ENCODE measurements at regions not wholly inside any gene's neighbourhood (a gene's known extent, or its start where the extent isn't known, plus 50 kb on each side); places are given as distances from the start of the nearest gene placed in this dataset.
"Not testable (repeated sequence)": the region's sequence is repeated elsewhere in the genome, so short reads cannot be mapped to it uniquely, and the experiment has no call there.

DNA sequence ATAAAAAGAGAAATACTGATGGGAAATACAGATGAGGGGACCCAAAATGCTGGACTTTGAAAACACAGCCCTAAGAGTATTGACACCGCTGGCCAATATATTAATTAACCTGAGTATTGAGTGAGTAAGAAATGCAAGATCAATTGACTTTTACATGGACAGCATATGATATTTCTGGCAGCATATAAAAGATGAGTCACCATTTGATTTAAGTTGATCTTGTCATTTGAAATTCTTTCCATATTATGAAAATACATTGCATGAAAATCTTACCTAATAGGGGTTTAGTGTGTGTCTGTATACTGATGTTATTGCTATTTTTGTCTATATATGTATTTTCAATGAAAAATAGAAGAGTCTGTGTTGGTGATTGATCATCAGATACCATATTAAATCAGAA lies 619.6 kb downstream of the KCTD12 start:
- DNase-seq, result no peak

- DNase-seq, result no peak
Measured at GRCh38 chr13:76250211-76250610, 614.1 kb downstream of the LMO7 start.

DNA sequence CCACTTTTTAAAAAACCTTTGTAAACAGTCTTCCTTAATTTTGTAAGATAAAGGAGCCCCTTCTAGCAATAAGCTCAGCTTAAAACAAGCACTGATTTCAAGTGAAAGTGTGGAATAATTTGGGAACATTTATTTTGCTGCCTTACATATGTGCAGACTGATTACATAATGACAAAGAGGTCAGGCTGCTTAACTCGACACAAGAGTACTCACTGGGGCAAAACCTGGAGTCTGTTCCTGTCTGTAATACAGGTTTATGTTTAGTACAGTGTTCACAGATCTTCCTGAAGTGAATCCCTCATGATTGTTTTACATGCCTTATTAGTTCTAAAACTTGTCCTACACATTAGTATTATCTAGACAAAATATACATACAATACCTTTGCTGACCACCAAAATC lies 609.8 kb downstream of the LMO7 start:
- DNase-seq, result peak in 1 of 2 experiments; percentile 13

DNA sequence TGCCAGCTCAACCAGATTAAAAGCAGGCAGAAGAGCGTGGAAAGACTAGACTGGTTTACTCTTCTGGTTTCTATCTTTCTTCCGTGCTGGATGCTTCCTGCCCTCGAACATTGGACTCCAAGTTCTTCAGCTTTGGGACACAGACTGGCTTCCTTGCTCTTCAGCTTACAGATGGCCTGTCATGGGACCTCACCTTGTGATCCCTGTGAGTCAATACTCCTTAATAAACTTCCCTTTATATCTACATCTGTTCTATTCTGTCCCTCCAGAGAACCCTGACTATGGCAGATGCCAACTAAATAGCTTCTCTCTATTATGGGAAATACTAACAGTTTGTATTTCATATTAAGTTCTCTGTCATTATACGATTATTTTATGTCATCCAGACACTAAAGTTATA lies 609.1 kb downstream of the LMO7 start:
- peak in 1 of 2 experiments; percentile 49 for DNase-seq

- DNase-seq, result not testable (repeated sequence)
Measured at GRCh38 chr13:76243120-76243519, 607.0 kb downstream of the LMO7 start.

GRCh38 chr13:76239031-76239680 lies 603.0 kb downstream of the LMO7 start:
- no peak for DNase-seq

GRCh38 chr13:76231522-76232167 lies 595.5 kb downstream of the LMO7 start:
- no peak for DNase-seq

GRCh38 chr13:76229281-76229680 lies 593.2 kb downstream of the LMO7 start:
- no peak for DNase-seq

DNA sequence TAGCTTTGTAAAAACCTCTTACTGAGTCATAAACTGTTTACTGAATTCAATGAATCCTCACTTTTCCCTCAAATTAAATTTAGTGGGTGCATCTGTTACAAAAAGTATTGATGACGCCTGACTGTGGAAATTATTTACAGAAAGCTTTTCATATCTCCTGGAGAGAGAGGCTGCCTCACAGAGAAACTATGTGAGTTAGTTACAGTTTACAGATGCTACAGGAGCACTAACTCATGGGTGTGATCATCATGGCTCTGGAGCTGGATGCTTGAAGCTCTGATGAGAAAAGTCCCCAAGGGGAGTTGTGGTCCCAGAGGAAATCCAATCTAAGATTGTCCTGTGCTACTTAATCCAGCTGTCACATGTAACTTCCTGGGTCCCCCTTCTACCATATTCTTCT lies 590.8 kb downstream of the LMO7 start:
- DNase-seq, result no peak

DNA sequence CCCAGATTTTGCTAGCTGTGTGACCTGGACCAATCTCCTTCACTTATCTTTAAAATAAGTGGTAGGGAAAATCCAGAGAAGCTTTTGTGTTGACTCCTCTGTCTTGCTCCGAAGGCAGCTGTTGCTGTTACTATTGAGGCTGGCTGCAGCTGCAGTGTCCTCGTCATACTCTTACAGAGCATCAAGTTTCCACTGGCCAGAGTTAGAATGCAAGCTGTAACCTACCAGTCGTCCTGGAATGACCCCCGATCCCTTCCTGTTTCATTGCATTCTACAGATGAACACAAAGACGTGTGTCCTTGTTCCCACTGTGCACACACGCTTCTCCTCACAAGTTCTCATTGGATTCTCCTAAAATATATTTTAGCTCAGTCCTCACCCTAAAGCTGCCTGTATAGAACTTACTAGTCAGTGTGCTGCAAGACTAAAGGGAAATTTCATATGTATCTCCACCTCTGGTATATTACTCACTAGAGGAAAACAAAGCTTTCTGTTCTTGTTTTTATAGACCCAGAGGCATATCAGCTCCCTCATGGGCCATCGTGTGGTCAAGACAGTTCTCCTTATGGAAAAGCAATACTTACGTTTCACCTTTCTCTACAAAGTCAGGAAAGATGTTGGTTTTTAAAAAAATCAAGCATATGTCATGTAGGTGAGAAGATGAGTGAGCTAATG lies 589.8 kb downstream of the LMO7 start:
- DNase-seq, result peak in 1 of 2 experiments; percentile 16

DNA sequence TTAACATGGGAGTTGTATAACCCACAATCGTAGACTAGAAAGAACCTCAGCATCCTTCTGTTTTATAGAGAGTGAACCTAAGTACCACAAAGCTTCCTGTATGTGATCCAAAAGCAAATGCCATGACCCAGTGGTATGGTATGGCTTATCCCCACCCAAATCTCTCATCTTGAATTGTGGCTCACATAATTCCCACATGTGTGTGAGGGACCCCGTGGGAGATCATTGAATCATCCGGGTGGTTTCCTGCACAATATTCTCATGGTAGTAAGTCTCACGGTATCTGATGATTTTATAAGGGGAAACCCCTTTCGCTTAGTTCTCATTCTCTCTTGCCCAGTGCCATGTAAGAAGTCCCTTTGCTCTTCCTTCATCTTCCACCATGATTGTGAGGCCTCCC lies 587.9 kb downstream of the LMO7 start:
- DNase-seq, result no peak

DNA sequence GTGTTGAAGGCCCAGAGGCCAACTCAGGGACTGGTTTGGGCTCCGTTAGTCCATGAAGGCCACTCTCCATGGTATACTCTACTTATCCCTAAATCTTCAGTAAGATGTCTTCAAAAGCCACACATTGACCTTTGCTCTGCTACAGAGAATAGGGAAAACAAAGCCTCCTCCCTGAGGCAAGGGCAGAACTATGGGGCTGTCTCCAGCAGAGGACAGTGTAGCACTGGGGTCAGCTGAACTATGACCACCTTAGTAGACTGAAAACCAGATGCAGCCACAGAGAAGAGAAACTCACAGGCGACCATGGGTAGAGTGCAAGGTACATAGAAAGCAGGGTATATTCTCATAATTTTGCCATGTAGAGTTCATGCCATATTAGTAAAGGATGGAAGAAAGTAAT lies 587.4 kb downstream of the LMO7 start:
- DNase-seq, result peak in 1 of 2 experiments; percentile 9

DNA sequence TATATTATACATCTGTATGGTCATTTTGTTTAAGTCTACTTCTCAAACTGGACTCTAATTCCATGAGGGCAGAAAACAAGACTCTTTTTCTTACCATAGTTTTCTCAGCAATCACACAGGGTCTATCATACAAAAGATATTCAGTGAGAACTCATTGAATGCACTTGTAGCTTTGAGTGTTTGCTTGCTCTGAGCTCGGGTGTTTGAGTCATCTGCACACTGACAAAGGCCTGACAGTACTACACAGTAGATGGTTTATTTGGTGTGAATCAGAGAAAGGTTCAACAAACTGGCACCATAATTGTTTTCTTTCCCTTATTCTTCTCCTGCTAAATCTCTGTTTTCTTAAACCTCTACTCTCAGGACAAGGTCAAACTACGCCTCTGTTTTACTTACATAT lies 586.4 kb downstream of the LMO7 start:
- no peak for DNase-seq

- no peak for DNase-seq
Measured at GRCh38 chr13:76216729-76217128, 580.6 kb downstream of the LMO7 start.

- no peak for DNase-seq
Measured at GRCh38 chr13:76214001-76214400, 577.9 kb downstream of the LMO7 start.

DNA sequence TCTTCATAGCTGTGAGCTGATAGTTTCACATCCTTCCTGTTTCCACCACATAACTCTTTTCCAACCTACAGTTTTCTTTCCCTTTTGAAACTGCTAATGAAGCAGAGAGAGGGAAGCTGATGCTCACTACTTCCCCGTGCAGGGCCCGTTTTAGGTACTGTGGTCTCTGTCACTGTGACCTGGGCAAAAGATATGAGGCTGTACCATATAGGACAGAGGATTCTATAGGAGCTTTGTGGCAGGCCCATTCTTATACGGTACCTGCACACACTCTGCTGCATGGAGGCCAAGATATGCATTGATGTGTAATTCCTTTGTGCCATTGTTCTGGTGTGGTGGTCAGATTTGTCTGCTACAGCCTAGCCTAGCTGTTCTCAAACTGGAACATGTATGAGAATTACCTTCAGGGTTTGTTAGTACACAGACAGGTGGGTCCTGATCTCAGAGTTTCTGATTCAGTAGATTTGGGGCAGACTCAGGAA lies 577.3 kb downstream of the LMO7 start:
- DNase-seq, result no peak

- peak; percentile 65 to 83 for DNase-seq
Measured at GRCh38 chr13:76210262-76210661, 574.1 kb downstream of the LMO7 start.

GRCh38 chr13:76198568-76199163 lies 562.5 kb downstream of the LMO7 start:
- DNase-seq, result no peak

GRCh38 chr13:76189882-76190519 lies 553.9 kb downstream of the LMO7 start:
- no peak for DNase-seq

DNA sequence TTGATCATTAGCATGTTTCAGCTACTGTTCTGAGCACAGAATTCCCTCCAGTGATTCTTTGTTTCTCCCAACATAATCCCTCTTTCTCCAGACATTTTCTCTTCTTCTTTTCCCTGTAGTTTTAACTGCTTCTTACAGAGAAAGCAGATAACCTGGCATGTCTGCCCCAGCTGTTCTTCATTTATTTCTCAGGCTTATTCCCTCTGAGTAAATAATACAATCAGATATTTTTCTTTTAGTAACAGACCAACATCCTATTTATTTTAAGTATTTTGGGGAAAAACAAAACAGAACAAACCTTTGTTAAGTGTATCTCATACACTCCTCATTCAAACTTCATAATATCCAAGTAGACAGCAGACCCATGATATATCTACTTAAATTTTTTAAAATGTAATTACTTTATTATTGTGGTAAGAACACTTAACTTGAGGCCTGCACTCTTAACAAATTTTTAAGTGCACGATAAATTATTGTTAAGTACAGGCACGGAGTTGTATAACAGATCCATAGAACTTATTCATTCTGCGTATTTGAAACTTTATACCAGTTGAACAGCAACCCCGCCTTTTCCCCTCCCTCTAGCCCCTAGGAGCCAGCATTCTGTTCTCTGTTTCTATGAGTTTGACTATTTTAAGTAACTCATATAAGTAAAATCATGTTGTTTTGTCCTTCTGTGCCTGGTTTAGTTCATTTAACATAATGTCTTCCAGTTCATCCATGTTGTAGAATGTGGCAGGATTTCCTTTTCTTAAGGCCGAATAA lies 540.0 kb downstream of the LMO7 start:
- no peak for DNase-seq

DNA sequence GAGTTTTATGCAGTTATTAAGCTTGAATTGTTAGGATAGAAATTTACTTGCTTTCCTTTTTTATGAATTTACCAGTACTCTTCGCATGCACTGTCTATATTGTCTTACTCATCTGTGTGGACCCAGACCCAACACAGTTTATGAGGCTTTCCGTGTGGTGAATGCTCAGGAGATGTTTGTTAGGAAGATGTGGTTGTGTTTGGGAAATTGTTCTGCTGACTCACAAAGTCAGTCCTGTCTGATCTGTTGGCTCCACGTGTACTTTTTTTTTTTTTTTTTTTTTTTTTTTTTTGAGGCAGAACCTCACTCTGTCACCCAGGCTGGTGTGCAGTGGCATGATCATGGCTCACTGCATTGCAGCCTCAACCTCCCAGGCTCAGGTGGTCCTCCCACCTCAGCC lies 532.5 kb downstream of the LMO7 start:
- no peak for DNase-seq

DNA sequence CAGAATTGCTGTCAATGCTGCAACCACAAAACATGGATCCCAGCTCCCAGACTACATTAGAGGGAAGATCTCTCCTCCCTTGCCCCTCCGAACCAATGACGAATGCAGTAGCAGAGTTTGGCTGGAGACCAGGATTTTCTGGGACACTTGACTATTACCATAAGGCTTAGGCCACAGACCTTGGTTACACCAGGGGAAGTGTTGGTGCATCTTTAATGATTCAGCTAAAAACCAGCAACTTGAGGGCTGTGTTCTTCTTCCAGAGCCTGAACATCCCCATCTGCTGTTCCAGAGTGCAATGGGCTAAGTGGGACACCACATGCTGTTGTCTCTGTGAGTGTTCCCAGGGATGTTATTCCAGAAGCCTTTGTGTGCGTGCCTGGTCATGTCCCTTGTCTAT lies 528.2 kb downstream of the LMO7 start:
- peak in 1 of 2 experiments; percentile 14 for DNase-seq

All from NCI-H524 (cell line).